Osteocyte (in vitro differentiated cells): ENCODE measurements at regions not wholly inside any gene's neighbourhood (a gene's known extent, or its start where the extent isn't known, plus 50 kb on each side); places are given as distances from the start of the nearest gene placed in this dataset.

Experiments
- DNase-seq: peaks from one replicate; pipeline ENCODE4 v3.0.0; 2021; ENCODE audit warnings: mixed read lengths; ENCODE audit not compliant: unreplicated experiment; ENCODE audit errors: extremely low spot score
- H3K27ac Mint-ChIP-seq: one replicate; pipeline ENCODE4 v1.8.0; 2021; ENCODE audit warnings: mild to moderate bottlenecking, mixed read lengths; ENCODE audit not compliant: unreplicated experiment
- H3K27me3 Mint-ChIP-seq: one replicate; pipeline ENCODE4 v1.8.0; 2021; ENCODE audit warnings: mixed read lengths; ENCODE audit not compliant: unreplicated experiment
- H3K36me3 Mint-ChIP-seq: one replicate; pipeline ENCODE4 v1.8.0; 2021; ENCODE audit warnings: mixed read lengths; ENCODE audit not compliant: unreplicated experiment
- H3K4me1 Mint-ChIP-seq: one replicate; pipeline ENCODE4 v1.8.0; 2021; ENCODE audit warnings: mixed read lengths; ENCODE audit not compliant: unreplicated experiment
- H3K4me3 Mint-ChIP-seq: one replicate; pipeline ENCODE4 v1.8.0; 2021; ENCODE audit warnings: mild to moderate bottlenecking, moderate library complexity, mixed read lengths; ENCODE audit not compliant: unreplicated experiment
- H3K9me3 Mint-ChIP-seq: one replicate; pipeline ENCODE4 v1.8.0; 2021; ENCODE audit warnings: mixed read lengths; ENCODE audit not compliant: unreplicated experiment
- CTCF ChIP-seq: fragments of 200-600 bp; sonication (generic); IDR thresholded peaks from 2 replicates; pipeline ENCODE4 v1.5.0; 2021; ENCODE audit warnings: antibody characterized with exemption, mild to moderate bottlenecking, moderate library complexity

GRCh38 chr14:47966076-47966810 lies 290.8 kb upstream of the MDGA2 start:
- TF ChIP-seq CTCF: no peak
- H3K4me3 Mint-ChIP-seq: no peak overlapping the region
- no peak overlapping the region for H3K27ac Mint-ChIP-seq
- H3K27me3 Mint-ChIP-seq: peaks cover 4% of the 10 kb centered on the region
- peaks cover 9% of the 10 kb centered on the region for H3K9me3 Mint-ChIP-seq
- H3K4me1 Mint-ChIP-seq: no peaks in the 10 kb centered on the region
- no peaks in the 10 kb centered on the region for H3K36me3 Mint-ChIP-seq
- no peak for DNase-seq

GRCh38 chr14:47961634-47962033 lies 286.2 kb upstream of the MDGA2 start:
- Mint-ChIP-seq H3K27ac (no peak overlapping the region), H3K9me3 (no peaks in the 10 kb centered on the region), H3K4me1 (no peaks in the 10 kb centered on the region), H3K4me3 (no peak overlapping the region), H3K36me3 (no peaks in the 10 kb centered on the region), H3K27me3 (peaks cover 4% of the 10 kb centered on the region)
- TF ChIP-seq CTCF: no peak
- DNase-seq: no peak

GRCh38 chr14:47959740-47960139 lies 284.3 kb upstream of the MDGA2 start:
- peaks cover 4% of the 10 kb centered on the region for H3K27me3 Mint-ChIP-seq
- no peaks in the 10 kb centered on the region for H3K9me3 Mint-ChIP-seq
- no peaks in the 10 kb centered on the region for H3K36me3 Mint-ChIP-seq
- H3K4me1 Mint-ChIP-seq: no peaks in the 10 kb centered on the region
- DNase-seq: no peak
- no peak for TF ChIP-seq CTCF
- H3K4me3 Mint-ChIP-seq: no peak overlapping the region
- H3K27ac Mint-ChIP-seq: no peak overlapping the region

- Mint-ChIP-seq H3K36me3 (no peaks in the 10 kb centered on the region), H3K4me1 (no peaks in the 10 kb centered on the region), H3K4me3 (no peak overlapping the region), H3K27me3 (no peaks in the 10 kb centered on the region), H3K9me3 (peaks cover 5% of the 10 kb centered on the region), H3K27ac (no peak overlapping the region)
- TF ChIP-seq CTCF: no peak
- DNase-seq: no peak
These were observed 273.6 kb upstream of the MDGA2 start for GRCh38 chr14:47949006-47949405.

GRCh38 chr14:47935332-47935731 lies 259.9 kb upstream of the MDGA2 start:
- no peaks in the 10 kb centered on the region for H3K4me1 Mint-ChIP-seq
- no peaks in the 10 kb centered on the region for H3K27me3 Mint-ChIP-seq
- H3K36me3 Mint-ChIP-seq: no peaks in the 10 kb centered on the region
- H3K4me3 Mint-ChIP-seq: no peak overlapping the region
- no peak for DNase-seq
- no peak overlapping the region for H3K27ac Mint-ChIP-seq
- no peak for TF ChIP-seq CTCF
- peaks cover 4% of the 10 kb centered on the region for H3K9me3 Mint-ChIP-seq
